Stimulated activated CD4-positive, alpha-beta T cell treated with anti-CD3 and anti-CD28 coated beads, Interleukin-1b, Interleukin-23, amount 100 ng/mL, for 48 hours (primary cell): ENCODE measurements at regions not wholly inside any gene's neighbourhood (a gene's known extent, or its start where the extent isn't known, plus 50 kb on each side); places are given as distances from the start of the nearest gene placed in this dataset.
"Not testable (repeated sequence)": the region's sequence is repeated elsewhere in the genome, so short reads cannot be mapped to it uniquely, and the experiment has no call there.

Experiments used
- DNase-seq: peaks from one replicate; pipeline ENCODE4 v3.0.0-alpha.2; 2020

GRCh38 chr2:234898534-234899053, 53.2 kb upstream of the SH3BP4 start:
- no peak for DNase-seq

GRCh38 chr2:234888442-234888841, 63.4 kb upstream of the SH3BP4 start:
- DNase-seq, result not testable (repeated sequence)

- no peak for DNase-seq
Observed at GRCh38 chr2:234887195-234887594, 64.6 kb upstream of the SH3BP4 start.

GRCh38 chr2:234885886-234886285, 65.9 kb upstream of the SH3BP4 start:
- no peak for DNase-seq

- DNase-seq, result no peak
Observed at GRCh38 chr2:234885118-234885517, 66.7 kb upstream of the SH3BP4 start.

- no peak for DNase-seq
Observed at GRCh38 chr2:234884591-234884990, 67.2 kb upstream of the SH3BP4 start.

GRCh38 chr2:234881413-234882241, 70.2 kb upstream of the SH3BP4 start:
- DNase-seq, result peak; percentile 64

GRCh38 chr2:234880551-234881211, 71.1 kb upstream of the SH3BP4 start:
- DNase-seq, result peak; percentile 32

- no peak for DNase-seq
Observed at GRCh38 chr2:234879671-234880455, 72.0 kb upstream of the SH3BP4 start.

- not testable (repeated sequence) for DNase-seq
Observed at GRCh38 chr2:234876621-234877020, 75.2 kb upstream of the SH3BP4 start.

GRCh38 chr2:234874347-234875046, 77.3 kb upstream of the SH3BP4 start:
- no peak for DNase-seq

GRCh38 chr2:234873828-234874173, 78.0 kb upstream of the SH3BP4 start:
- no peak for DNase-seq

GRCh38 chr2:234873103-234873827, 78.6 kb upstream of the SH3BP4 start:
- no peak for DNase-seq

- no peak for DNase-seq
Observed at GRCh38 chr2:234869969-234870368, 81.8 kb upstream of the SH3BP4 start.

- DNase-seq, result no peak
Observed at GRCh38 chr2:234869164-234869563, 82.7 kb upstream of the SH3BP4 start.

- no peak for DNase-seq
Observed at GRCh38 chr2:234867882-234868285, 83.9 kb upstream of the SH3BP4 start.

- no peak for DNase-seq
Observed at GRCh38 chr2:234865586-234865985, 86.2 kb upstream of the SH3BP4 start.

- DNase-seq, result no peak
Observed at GRCh38 chr2:234865040-234865439, 86.8 kb upstream of the SH3BP4 start.

- no peak for DNase-seq
Observed at GRCh38 chr2:234864506-234864905, 87.3 kb upstream of the SH3BP4 start.

- DNase-seq, result no peak
Observed at GRCh38 chr2:234863043-234863934, 88.5 kb upstream of the SH3BP4 start.
